ENCODE measurements at regions not wholly inside any gene's neighbourhood (a gene's known extent, or its start where the extent isn't known, plus 50 kb on each side); places are given as distances from the start of the nearest gene placed in this dataset.
"Not testable (repeated sequence)": the region's sequence is repeated elsewhere in the genome, so short reads cannot be mapped to it uniquely, and the experiment has no call there.

DNA sequence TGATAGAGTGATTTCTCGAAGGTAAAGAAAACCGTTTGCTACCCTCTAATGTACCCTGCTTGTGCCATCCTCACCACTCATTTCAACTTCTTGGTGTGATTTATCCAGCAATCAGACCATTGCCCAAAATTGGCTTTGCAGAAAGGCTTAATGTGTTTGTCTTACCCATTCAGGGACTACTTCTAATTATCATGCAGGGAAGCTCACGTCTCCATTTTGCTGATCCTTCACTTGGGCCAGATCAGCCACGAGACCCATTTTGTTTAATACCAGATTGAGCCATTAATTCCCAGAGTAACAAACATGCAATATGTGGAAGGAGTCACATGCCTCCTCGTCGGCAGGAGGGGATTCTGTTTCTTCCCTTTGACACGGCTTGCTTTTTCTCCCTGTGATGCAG is 51.1 kb upstream of the CRY1 start:
- no peak for DNase-seq

- no peak for DNase-seq
Observed at GRCh38 chr12:107144990-107145389, 51.6 kb upstream of the CRY1 start.

DNA sequence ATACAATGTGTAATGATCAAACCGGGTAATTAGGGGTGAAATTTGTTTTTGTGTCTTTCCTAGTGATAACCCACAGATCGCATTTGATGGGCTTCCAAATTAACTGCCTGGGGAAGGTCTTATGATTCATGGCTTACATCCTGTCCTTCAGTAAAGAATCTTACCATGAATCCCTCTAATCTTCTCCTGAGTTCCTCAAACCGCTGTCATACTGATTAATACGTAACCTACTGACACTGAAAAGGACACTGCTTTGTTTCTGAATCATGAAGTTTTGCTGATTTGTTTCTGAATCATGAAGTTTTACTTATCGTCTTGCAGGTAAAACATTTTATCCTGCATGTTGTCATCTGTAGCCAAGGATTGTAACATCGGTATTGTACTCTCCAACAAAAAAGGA is 52.0 kb upstream of the CRY1 start:
- DNase-seq = no peak

DNA sequence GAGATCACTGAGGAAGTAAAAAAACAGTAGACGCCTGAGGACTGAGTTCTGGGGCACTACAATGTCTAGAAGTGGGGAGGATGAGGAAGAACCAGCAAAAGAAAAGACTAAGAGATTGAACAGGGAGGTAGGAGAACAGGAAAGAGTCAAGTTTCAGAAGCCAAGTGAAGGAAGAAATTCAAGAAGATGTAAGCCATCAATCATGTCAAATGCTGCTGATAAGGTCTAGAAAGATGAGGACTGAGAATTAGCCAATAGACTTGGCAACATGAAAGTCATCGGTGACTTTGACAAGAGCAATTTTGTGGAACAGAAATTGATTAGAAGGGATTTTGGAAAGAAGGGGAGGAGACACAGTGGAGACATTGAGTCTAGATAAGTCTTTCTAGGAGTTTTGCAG is 54.8 kb upstream of the CRY1 start:
- DNase-seq = no peak

GRCh38 chr12:107152315-107152714 is 59.0 kb upstream of the CRY1 start:
- no peak for DNase-seq

DNA sequence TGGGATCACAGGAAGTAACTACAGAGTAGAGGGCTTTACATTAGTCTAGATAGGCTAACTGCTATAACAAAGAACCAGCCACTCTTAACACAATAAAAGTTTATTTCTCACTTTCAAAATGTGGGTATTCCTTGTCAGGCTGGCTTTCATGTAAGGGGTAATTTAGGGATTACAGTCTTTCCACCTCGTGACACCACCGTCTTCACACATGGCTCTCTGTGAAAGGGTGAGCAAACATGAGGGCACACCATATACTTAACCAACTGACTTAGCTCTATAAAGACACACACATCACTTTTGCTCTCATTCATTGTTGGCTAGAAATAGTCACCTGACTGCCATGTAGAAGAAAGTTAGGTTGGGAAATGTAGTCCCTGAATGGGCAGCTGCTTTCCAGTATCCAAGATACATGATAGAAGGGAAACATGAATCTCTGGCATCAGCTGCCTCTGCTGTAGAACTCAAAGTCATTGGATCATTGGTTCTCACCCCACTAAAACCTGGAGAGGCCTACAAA is 66.1 kb upstream of the CRY1 start:
- DNase-seq = no peak

- DNase-seq = no peak
Observed at GRCh38 chr12:107163413-107163812, 70.1 kb upstream of the CRY1 start.

DNA sequence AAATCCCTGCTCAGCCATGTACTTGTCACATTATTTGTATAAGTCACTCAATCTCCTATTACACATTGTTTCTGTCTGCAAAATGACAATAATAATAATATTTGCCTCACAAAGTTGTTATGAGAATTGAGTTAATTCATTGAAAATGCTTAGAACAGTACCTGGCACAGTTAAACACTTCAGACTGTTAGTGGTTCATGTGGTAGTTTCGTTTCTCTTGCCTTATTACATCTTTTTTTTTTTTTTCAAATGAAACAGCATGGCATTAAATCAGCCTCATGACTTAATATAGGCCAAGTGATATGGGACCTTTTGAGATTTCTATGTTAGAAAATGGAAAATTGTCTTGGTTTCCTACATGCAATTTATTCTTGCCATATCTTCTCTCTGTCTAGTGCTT is 71.0 kb upstream of the CRY1 start:
- no peak for DNase-seq

GRCh38 chr12:107165581-107165980 is 72.2 kb upstream of the CRY1 start:
- DNase-seq = no peak

- no peak for DNase-seq
Observed at GRCh38 chr12:107167756-107168155, 74.4 kb upstream of the CRY1 start.

DNA sequence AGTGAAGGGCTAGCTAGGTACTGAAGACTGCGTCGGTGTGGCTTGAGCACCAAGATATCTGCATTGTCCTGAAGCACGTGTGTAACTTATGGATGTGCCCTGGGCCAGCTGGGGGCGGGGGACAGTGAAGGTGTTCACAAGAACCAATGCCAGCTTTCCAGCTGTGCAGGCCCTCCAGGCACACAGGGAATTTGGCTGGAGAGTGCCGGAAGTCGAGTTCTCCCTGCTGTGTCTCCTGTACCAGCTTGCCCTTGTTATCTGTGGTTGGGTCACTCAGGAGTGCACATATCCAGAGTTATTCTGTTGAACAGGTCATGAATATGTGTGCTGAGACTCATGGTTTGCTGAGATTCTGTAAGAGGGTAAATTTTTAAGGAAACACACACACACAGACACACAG is 75.9 kb upstream of the CRY1 start:
- DNase-seq = no peak

- DNase-seq = no peak
Observed at GRCh38 chr12:107178776-107179175, 85.4 kb upstream of the CRY1 start.

GRCh38 chr12:107179871-107180270 is 86.5 kb upstream of the CRY1 start:
- no peak for DNase-seq

DNA sequence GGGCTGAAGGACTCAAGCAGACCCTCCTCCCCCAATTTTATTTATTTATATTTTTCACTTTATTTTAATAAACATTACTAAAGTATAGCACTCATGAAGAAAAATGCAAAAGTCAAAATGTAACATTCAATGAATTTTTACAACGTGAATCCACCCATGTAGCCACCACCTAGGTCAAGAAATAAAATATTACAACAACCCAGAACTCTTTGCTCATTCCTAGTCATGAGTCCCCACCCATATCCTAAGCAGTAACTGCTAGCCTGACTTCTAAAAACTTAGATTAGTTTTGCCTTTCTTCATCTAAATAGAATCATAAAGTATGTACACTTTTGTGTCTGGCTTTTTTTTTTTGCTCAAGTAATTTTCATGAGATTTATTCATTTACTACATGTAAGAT is 86.9 kb upstream of the CRY1 start:
- no peak for DNase-seq

GRCh38 chr12:107184359-107184930 is 91.1 kb upstream of the CRY1 start:
- no peak for DNase-seq

DNA sequence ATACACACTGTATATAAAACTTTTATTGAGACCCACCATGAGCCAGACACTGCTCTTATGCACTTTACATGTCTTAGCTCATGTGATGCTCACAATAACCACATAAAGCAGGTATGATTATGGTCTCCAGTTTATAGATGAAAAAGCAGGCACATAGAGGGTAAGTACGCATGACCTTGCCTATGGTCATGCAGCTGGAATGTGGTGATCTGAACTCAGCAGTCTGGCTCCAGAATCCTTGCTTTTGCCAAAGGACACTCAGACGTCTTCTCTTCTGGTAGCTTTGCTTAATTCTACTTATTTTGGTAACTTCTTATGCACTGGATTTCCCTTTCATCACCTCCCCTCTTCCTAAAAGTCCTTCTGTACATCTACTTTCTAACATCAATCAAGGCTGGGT is 103.3 kb upstream of the CRY1 start:
- no peak for DNase-seq

GRCh38 chr12:107200394-107200793 is 107.0 kb upstream of the CRY1 start:
- no peak for DNase-seq

DNA sequence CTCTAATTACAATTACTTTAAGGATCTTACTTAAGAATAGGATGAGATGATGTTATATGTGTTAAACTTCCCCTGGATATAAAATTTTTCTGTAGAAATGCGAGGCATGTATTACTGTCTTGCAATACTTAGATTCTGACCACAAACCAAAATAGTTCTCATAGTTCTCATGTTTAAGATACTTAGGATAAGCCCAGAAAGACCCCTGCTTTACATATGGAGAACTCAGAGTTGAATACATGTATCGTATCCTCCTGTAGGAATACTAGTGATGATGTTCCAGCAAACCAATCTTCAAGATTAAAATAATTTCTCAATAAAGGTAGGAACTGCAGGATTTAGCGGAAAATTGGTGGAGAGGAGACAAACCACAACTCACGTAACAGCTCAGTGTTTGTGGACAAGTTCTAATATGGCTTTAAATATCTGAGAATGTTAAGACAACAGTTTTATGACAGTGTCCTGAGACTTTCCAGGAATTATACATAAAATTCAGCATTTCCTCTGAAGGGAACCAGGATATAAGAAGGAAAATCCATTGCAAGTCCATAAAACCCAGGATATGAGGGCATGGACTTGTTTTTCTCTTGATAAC is 114.7 kb upstream of the CRY1 start:
- DNase-seq = no peak

DNA sequence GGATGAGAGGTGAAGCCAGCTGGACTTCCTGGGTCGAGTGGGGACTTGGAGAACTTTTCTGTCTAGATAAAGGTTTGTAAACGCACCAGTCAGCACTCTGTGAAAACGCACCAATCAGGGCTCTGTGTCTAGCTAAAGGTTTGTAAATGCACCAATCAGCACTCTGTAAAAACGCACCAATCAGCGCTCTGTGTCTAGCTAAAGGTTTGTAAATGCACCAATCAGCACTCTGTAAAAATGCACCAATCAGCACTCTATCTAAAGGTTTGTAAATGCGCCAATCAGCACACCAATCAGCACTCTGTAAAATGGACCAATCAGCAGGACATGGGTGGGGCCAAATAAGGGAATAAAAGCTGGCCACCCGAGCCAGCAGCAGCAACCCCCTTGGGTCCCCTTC is 116.4 kb upstream of the CRY1 start:
- not testable (repeated sequence) for DNase-seq

GRCh38 chr12:107214373-107214773 is 121.0 kb upstream of the CRY1 start:
- DNase-seq = not testable (repeated sequence)

- not testable (repeated sequence) for DNase-seq
Observed at GRCh38 chr12:107216411-107216810, 123.1 kb upstream of the CRY1 start.

GRCh38 chr12:107219301-107219700 is 126.0 kb upstream of the CRY1 start:
- DNase-seq = no peak

DNA sequence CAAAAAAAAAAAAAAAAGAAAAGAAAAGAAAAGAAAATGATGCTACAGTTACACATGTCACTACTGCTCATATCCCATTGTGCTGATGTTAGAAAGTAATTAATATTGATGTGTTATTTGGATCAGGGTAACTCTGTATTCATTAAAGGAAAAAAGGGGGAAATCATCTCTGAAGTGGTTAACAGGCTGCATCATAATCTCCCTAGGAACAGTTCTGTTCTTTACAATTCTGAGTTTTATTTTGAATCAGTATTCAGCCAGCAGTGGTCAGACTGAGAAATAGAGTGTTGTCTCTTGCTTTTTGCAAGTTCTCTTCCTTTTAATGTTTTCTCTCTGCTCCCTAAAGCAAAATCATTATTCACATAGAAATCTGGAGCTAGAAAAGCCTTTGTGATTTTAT is 128.6 kb upstream of the CRY1 start:
- no peak for DNase-seq

DNA sequence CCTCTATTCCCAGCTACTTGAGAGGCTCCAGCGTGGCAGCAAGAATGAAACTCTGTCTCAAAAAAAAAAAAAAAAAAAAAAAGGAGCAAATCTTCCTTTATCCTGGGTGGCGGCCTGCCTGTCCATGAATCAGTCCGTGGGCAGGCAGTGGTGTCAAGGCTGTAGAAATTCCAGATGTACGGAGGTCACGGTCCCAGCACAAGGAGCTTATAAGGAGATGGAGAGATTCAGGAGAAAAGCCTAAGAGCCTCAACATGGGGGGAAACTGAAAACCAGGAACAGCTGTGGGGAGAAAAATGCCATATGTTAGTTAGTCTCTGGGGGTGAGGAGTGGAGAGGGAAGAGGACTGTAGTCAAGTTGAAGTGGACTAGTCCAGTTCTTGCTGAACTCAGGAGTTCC is 130.5 kb upstream of the CRY1 start:
- no peak for DNase-seq

- DNase-seq = no peak
Observed at GRCh38 chr12:107225635-107226034, 132.3 kb upstream of the CRY1 start.
